ENCODE measurements at regions not wholly inside any gene's neighbourhood (a gene's known extent, or its start where the extent isn't known, plus 50 kb on each side); places are given as distances from the start of the nearest gene placed in this dataset.

DNA sequence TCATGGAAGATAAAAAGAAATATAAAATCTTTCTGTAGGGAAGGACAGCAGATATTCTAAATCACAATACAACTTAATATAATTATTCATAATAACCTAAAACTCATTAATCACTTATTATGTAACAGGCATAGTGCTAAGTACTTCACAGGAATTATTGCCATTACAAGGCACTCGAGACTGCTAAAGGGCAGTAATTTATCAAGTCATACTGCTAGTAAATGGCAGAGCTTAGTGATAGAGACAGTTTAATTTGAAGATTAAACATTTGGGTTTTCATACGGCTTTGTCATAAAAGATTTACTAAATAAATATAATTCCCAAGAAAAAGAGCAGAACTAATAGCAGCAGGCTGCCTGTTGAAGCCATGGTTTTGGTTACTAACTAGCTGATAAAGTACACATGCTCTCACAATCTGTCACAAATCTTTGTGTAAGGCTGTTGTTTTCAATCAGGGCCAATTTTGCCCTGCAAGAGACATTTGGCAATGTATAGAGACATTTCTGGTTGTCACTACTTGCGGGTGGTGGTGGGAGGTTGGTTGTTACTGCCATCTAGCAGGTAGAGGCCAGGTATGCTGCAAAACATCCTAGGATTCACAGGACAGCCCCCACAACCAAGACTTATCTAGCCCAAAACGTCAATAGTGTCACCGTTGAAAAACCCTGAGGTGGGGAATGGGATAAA, 233.3 kb upstream of the CACNA2D1 start:
- BruUV-seq (replicated peaks) = no TSS peak
- no peak overlapping the region for H3K27ac ChIP-seq (ENCODE audit: insufficient read depth, low read depth, low read length)
- no peaks in the 10 kb centered on the region for H3K79me2 ChIP-seq (ENCODE audit: control insufficient read depth, insufficient read depth, low read length)
- no peaks in the 10 kb centered on the region for H4K20me1 ChIP-seq (replicated peaks; ENCODE audit: control insufficient read depth, extremely low read depth, insufficient read depth, low read length)
- no peak overlapping the region for H2AFZ ChIP-seq (ENCODE audit: low read depth, low read length)
- H3K9me3 ChIP-seq (replicated peaks; ENCODE audit: control insufficient read depth, insufficient read depth, low read length) = no peaks in the 10 kb centered on the region
- dilution Hi-C loops (cut with MboI; ENCODE audit: extremely low pct_ligation_motif_present, low sequenced_read_pairs) = no loop called here
- DNase-seq (ENCODE audit: low read depth, low spot score) (no peak), FAIRE-seq (no peak)
- ChIA-PET CTCF (interaction anchor here (1.4 to 2.0 kb wide), 2 partner anchors 10 to 13 kb away, joined by 3 to 8 read pairs; no protein-coding TSS in a partner anchor), POLR2A (no interaction called here)
- H3K4me1 ChIP-seq (ENCODE audit: control insufficient read depth, extremely low read depth, insufficient read depth, low read length) = no peaks in the 10 kb centered on the region
- no peaks in the 10 kb centered on the region for H3K36me3 ChIP-seq (ENCODE audit: control insufficient read depth in 2 of 2, extremely low read depth in 1 of 2, insufficient read depth in 2 of 2, low read length in 2 of 2)
- TF ChIP-seq, protein P1, sequence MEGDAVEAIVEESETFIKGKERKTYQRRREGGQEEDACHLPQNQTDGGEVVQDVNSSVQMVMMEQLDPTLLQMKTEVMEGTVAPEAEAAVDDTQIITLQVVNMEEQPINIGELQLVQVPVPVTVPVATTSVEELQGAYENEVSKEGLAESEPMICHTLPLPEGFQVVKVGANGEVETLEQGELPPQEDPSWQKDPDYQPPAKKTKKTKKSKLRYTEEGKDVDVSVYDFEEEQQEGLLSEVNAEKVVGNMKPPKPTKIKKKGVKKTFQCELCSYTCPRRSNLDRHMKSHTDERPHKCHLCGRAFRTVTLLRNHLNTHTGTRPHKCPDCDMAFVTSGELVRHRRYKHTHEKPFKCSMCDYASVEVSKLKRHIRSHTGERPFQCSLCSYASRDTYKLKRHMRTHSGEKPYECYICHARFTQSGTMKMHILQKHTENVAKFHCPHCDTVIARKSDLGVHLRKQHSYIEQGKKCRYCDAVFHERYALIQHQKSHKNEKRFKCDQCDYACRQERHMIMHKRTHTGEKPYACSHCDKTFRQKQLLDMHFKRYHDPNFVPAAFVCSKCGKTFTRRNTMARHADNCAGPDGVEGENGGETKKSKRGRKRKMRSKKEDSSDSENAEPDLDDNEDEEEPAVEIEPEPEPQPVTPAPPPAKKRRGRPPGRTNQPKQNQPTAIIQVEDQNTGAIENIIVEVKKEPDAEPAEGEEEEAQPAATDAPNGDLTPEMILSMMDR (IDR thresholded peaks at IDR 0.05; ENCODE audit: extremely low read depth in 1 of 2, insufficient read depth in 1 of 2, low read depth in 1 of 2, low read length in 2 of 2) = no peak
- TF ChIP-seq POLR2AphosphoS5 (IDR thresholded peaks at IDR 0.05; ENCODE audit: insufficient read depth, low read depth, low read length) (no peak), EZH2 (IDR thresholded peaks at IDR 0.05; ENCODE audit: borderline replicate concordance, low read depth, low read length, severe bottlenecking) (no peak), MYC (IDR thresholded peaks at IDR 0.05; ENCODE audit: low read depth, low read length) (no peak), POLR2A (IDR thresholded peaks at IDR 0.05; ENCODE audit: low read depth, low read length) (no peak), JUN (IDR thresholded peaks at IDR 0.05; ENCODE audit: borderline replicate concordance, insufficient read depth, insufficient read length, low read depth) (no peak), GATA2 (IDR thresholded peaks at IDR 0.05; ENCODE audit: insufficient read depth, insufficient read length, low read depth, low read length) (no peak), FOS (IDR thresholded peaks at IDR 0.05; ENCODE audit: borderline replicate concordance, insufficient read depth, low read length) (no peak)
- TF ChIP-seq, protein P2, sequence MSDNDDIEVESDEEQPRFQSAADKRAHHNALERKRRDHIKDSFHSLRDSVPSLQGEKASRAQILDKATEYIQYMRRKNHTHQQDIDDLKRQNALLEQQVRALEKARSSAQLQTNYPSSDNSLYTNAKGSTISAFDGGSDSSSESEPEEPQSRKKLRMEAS (IDR thresholded peaks at IDR 0.05; ENCODE audit: insufficient read depth, insufficient read length) = no peak
- H3K4me3 ChIP-seq (replicated peaks in 1 of 3; ENCODE audit: insufficient read depth in 1 of 3, low read depth in 1 of 3, low read length in 3 of 3) = no peak overlapping the region
- no peaks in the 10 kb centered on the region for H3K9me1 ChIP-seq (replicated peaks; ENCODE audit: control insufficient read depth, extremely low read depth, insufficient read depth, low read length)
- no peak overlapping the region for H3K4me2 ChIP-seq (ENCODE audit: insufficient read depth, low read length)
- intact Hi-C loops (cut with micrococcal nuclease) = no loop called here
- no peak overlapping the region for H3K9ac ChIP-seq (replicated peaks; ENCODE audit: extremely low read depth, insufficient read depth, low read length)
- no peaks in the 10 kb centered on the region for H3K27me3 ChIP-seq (ENCODE audit: control insufficient read depth in 2 of 2, insufficient read depth in 2 of 2, low read length in 2 of 2)
